Liver (tissue), 8 donors: ENCODE measurements at regions not wholly inside any gene's neighbourhood (a gene's known extent, or its start where the extent isn't known, plus 50 kb on each side); places are given as distances from the start of the nearest gene placed in this dataset.

Source experiments
- DNase-seq: peaks from one replicate; pipeline ENCODE4 v3.0.0-alpha.2; 2017; ENCODE audit warnings: low spot score
- H3K27ac ChIP-seq, 2 donors: one replicate each; pipeline ENCODE4 v1.7.0; 2013; ENCODE audit warnings: inconsistent platforms in 2 of 2, low read length in 2 of 2, control low read depth in 1 of 2, low read depth in 1 of 2, mild to moderate bottlenecking in 1 of 2
- H3K27me3 ChIP-seq, 4 donors: one replicate each; pipeline versions ENCODE4 v1.6.1 to v1.7.0; 2013; ENCODE audit warnings: low read length in 3 of 4, inconsistent platforms in 1 of 4, mild to moderate bottlenecking in 1 of 4, moderate library complexity in 1 of 4; ENCODE audit not compliant: control insufficient read depth in 4 of 4, insufficient read depth in 4 of 4
- H3K36me3 ChIP-seq, 4 donors: one replicate each; pipeline versions ENCODE4 v1.6.1 to v1.7.0; 2013; ENCODE audit warnings: low read length in 3 of 4, mild to moderate bottlenecking in 3 of 4, low read depth in 1 of 4, moderate library complexity in 1 of 4; ENCODE audit not compliant: control insufficient read depth in 4 of 4, insufficient read depth in 3 of 4
- H3K4me1 ChIP-seq, 4 donors: one replicate each; pipeline versions ENCODE4 v1.6.1 to v1.7.0; 2013; ENCODE audit warnings: low read length in 3 of 4, mild to moderate bottlenecking in 3 of 4, moderate library complexity in 1 of 4; ENCODE audit not compliant: control insufficient read depth in 4 of 4, insufficient read depth in 4 of 4
- H3K4me3 ChIP-seq, 3 donors: one replicate each; pipeline versions ENCODE4 v1.6.1 to v1.7.0; 2013; ENCODE audit warnings: low read length in 3 of 3, control low read depth in 1 of 3, low read depth in 1 of 3, mild to moderate bottlenecking in 1 of 3
- H3K9ac ChIP-seq, 2 donors: one replicate each; pipeline ENCODE4 v1.7.0; 2013; ENCODE audit warnings: low read length in 2 of 2, mild to moderate bottlenecking in 2 of 2, moderate library complexity in 2 of 2, control low read depth in 1 of 2, low read depth in 1 of 2
- H3K9me3 ChIP-seq, 4 donors: one replicate each; pipeline versions ENCODE4 v1.6.1 to v1.7.0; 2013; ENCODE audit warnings: low read length in 3 of 4; ENCODE audit not compliant: control insufficient read depth in 4 of 4
- ATF3 ChIP-seq: IDR thresholded peaks from 2 replicates; pipeline ENCODE4 v1.6.1; 2016; ENCODE audit warnings: antibody characterized with exemption
- CTCF ChIP-seq: fragments of 150-350 bp; IDR thresholded peaks from 2 replicates; pipeline ENCODE4 v1.5.1; 2017; ENCODE audit warnings: improper control_type of control experiment, low read depth, low read length; ENCODE audit not compliant: missing input control
- EGR1 ChIP-seq, 2 donors: IDR thresholded peaks; 2 replicates each; pipeline ENCODE4 v1.6.1; 2016 to 2018; ENCODE audit warnings: antibody characterized with exemption in 2 of 2, low read depth in 2 of 2
- FOXA1 ChIP-seq: IDR thresholded peaks from 2 replicates; pipeline ENCODE4 v1.6.1; 2016; ENCODE audit warnings: antibody characterized with exemption
- FOXA2 ChIP-seq: IDR thresholded peaks from 2 replicates; pipeline ENCODE4 v1.6.1; 2016; ENCODE audit warnings: antibody characterized with exemption
- GABPA ChIP-seq, 2 donors: IDR thresholded peaks in 1 of 2; conservative IDR thresholded peaks in 1 of 2; 2 replicates each; pipeline ENCODE4 v1.6.1; 2016; ENCODE audit warnings: antibody characterized with exemption in 2 of 2, mild to moderate bottlenecking in 1 of 2, moderate library complexity in 1 of 2
- HNF4A ChIP-seq, 2 donors: conservative IDR thresholded peaks; 2 replicates each; pipeline ENCODE4 v1.6.1; 2016; ENCODE audit warnings: antibody characterized with exemption in 2 of 2, mild to moderate bottlenecking in 2 of 2
- HNF4G ChIP-seq: IDR thresholded peaks from 2 replicates; pipeline ENCODE4 v1.6.1; 2016; ENCODE audit warnings: antibody characterized with exemption
- JUND ChIP-seq, 2 donors: IDR thresholded peaks; 2 replicates each; pipeline ENCODE4 v1.6.1; 2016; ENCODE audit warnings: antibody characterized with exemption in 2 of 2
- MAX ChIP-seq: IDR thresholded peaks from 2 replicates; pipeline ENCODE4 v1.6.1; 2016; ENCODE audit warnings: antibody characterized with exemption
- NR2F2 ChIP-seq: IDR thresholded peaks from 2 replicates; pipeline ENCODE4 v1.6.1; 2016; ENCODE audit warnings: antibody characterized with exemption
- RAD21 ChIP-seq, 2 donors: IDR thresholded peaks; 2 replicates each; pipeline ENCODE4 v1.6.1; 2016; ENCODE audit warnings: antibody characterized with exemption in 2 of 2, mild to moderate bottlenecking in 2 of 2
- REST ChIP-seq: IDR thresholded peaks from 2 replicates; pipeline ENCODE4 v1.6.1; 2016; ENCODE audit warnings: antibody characterized with exemption, mild to moderate bottlenecking
- RXRA ChIP-seq, 2 donors: IDR thresholded peaks; 2 replicates each; pipeline ENCODE4 v1.6.1; 2017 to 2018; ENCODE audit warnings: antibody characterized with exemption in 2 of 2, mild to moderate bottlenecking in 1 of 2
- SP1 ChIP-seq: IDR thresholded peaks from 2 replicates; pipeline ENCODE4 v1.6.1; 2018; ENCODE audit warnings: antibody characterized with exemption, mild to moderate bottlenecking
- TAF1 ChIP-seq: conservative IDR thresholded peaks from 2 replicates; pipeline ENCODE4 v1.6.1; 2016; ENCODE audit warnings: antibody characterized with exemption, mild to moderate bottlenecking
- YY1 ChIP-seq: IDR thresholded peaks from 2 replicates; pipeline ENCODE4 v1.6.1; 2016; ENCODE audit warnings: antibody characterized with exemption, mild to moderate bottlenecking
- ZBTB33 ChIP-seq: IDR thresholded peaks from 2 replicates; pipeline ENCODE4 v1.6.1; 2016; ENCODE audit warnings: antibody characterized with exemption
- WGBS: extraction: QIAGEN DNeasy Blood & Tissue Kit; methylation state at CpG from one replicate; pipeline ENCODE4 v1.1.7; 2013; 5-methylcytosine and 5-hydroxymethylcytosine counted together
- donor health status: healthy.
- donor health status: healthy.
- donor health status: healthy.
- donor health status: healthy.
- donor health status: healthy.

GRCh38 chr5:29498860-29499259, 1694.6 kb upstream of the CDH6 start:
- Histone ChIP-seq H3K27me3 (no peaks in the 10 kb centered on the region), H3K9me3 (peaks cover 0 to 8% (median 5%) of the 10 kb centered on the region in 4 donors), H3K9ac (no peak overlapping the region), H3K36me3 (no peaks in the 10 kb centered on the region), H3K4me1 (no peaks in the 10 kb centered on the region), H3K4me3 (no peak overlapping the region), H3K27ac (no peak overlapping the region)
- WGBS = 79% methylated on average over 4 of the region's 4 CpGs
- no peak for DNase-seq
- TF ChIP-seq EGR1 (IDR thresholded peaks at IDR 0.05; ENCODE audit: low read depth in 2 of 2) = no peak
- no peak for TF ChIP-seq FOXA1
- no peak for TF ChIP-seq YY1
- no peak for TF ChIP-seq HNF4G
- no peak for TF ChIP-seq FOXA2
- no peak for TF ChIP-seq HNF4A (conservative IDR thresholded peaks at IDR 0.05)
- no peak for TF ChIP-seq JUND (IDR thresholded peaks at IDR 0.05)
- TF ChIP-seq CTCF = no peak
- TF ChIP-seq TAF1 = no peak

- Histone ChIP-seq H3K9me3 (peaks cover 0 to 8% (median 5%) of the 10 kb centered on the region in 4 donors), H3K27me3 (no peaks in the 10 kb centered on the region), H3K4me3 (no peak overlapping the region), H3K36me3 (no peaks in the 10 kb centered on the region), H3K4me1 (no peaks in the 10 kb centered on the region), H3K9ac (no peak overlapping the region), H3K27ac (no peak overlapping the region)
- DNase-seq = no peak
- WGBS = 81% methylated on average over 2 of the region's 2 CpGs
- TF ChIP-seq FOXA2 (no peak), FOXA1 (no peak), GABPA (IDR thresholded peaks at IDR 0.05 in 1 of 2, conservative IDR thresholded peaks at IDR 0.05 in 1 of 2) (no peak), RXRA (IDR thresholded peaks at IDR 0.05) (no peak), ATF3 (no peak), EGR1 (IDR thresholded peaks at IDR 0.05; ENCODE audit: low read depth in 2 of 2) (no peak), REST (no peak), ZBTB33 (no peak), HNF4G (no peak), MAX (no peak), TAF1 (no peak), NR2F2 (no peak), YY1 (no peak), HNF4A (conservative IDR thresholded peaks at IDR 0.05) (no peak), SP1 (no peak), RAD21 (IDR thresholded peaks at IDR 0.05) (no peak), CTCF (no peak)
Observed at GRCh38 chr5:29498412-29498811, 1695.1 kb upstream of the CDH6 start.
